AG04449 (cell line): ENCODE measurements at regions not wholly inside any gene's neighbourhood (a gene's known extent, or its start where the extent isn't known, plus 50 kb on each side); places are given as distances from the start of the nearest gene placed in this dataset.

Source experiments
- CTCF ChIA-PET: fragments of 350-600 bp; formaldehyde crosslinking; extraction: SDS; loops from one replicate; lab custom pipeline; 2021; ENCODE audit warnings: antibody characterized with exemption; lab: Yijun Ruan, JAX
- POLR2A ChIA-PET: fragments of 400-600, 350-600 bp; formaldehyde crosslinking; extraction: SDS; loops from one replicate; lab custom pipeline; 2020; ENCODE audit warnings: antibody characterized with exemption, inconsistent platforms; lab: Yijun Ruan, JAX
- DNase-seq: peaks from one replicate; pipeline ENCODE4 v3.0.0-alpha.2; 2010; ENCODE audit warnings: low read depth, low spot score
- H3K4me3 ChIP-seq: 2 replicates; pipeline ENCODE4 v1.5.1; 2011; ENCODE audit warnings: low read depth, mild to moderate bottlenecking, control low read depth, low read length
- CTCF ChIP-seq: IDR thresholded peaks from one replicate; pipeline ENCODE4 v1.5.1; 2011; ENCODE audit warnings: mild to moderate bottlenecking, moderate library complexity, low read length, control low read depth, inconsistent platforms; ENCODE audit not compliant: insufficient read depth; ENCODE audit errors: missing control alignments

DNA sequence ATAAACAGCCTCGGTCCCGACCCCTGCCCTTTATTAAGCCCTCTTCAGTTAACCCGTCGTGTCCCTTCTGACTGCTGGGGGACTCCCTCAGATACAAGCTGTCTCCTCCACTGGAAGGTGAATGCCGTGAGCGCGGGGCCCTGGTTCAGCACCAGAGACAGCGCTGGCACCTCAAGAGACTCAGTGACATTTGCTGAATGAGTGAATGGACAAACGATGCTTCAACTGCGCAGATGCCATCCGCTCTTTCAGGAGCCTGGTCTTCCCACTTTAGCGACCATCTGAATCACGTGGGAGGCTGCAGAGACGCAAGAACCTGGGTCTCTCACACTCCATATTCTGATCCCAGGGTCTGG is 92.6 kb upstream of the SFSWAP start:
- DNase-seq, result no peak
- ChIA-PET POLR2A (no interaction called here), CTCF (no interaction called here)
- TF ChIP-seq CTCF, result no peak
- H3K4me3 ChIP-seq, result no peak overlapping the region

GRCh38 chr12:131618701-131619100 is 92.2 kb upstream of the SFSWAP start:
- DNase-seq, result no peak
- no peak overlapping the region for H3K4me3 ChIP-seq
- POLR2A ChIA-PET, result no interaction called here
- CTCF ChIA-PET, result no interaction called here
- no peak for TF ChIP-seq CTCF

DNA sequence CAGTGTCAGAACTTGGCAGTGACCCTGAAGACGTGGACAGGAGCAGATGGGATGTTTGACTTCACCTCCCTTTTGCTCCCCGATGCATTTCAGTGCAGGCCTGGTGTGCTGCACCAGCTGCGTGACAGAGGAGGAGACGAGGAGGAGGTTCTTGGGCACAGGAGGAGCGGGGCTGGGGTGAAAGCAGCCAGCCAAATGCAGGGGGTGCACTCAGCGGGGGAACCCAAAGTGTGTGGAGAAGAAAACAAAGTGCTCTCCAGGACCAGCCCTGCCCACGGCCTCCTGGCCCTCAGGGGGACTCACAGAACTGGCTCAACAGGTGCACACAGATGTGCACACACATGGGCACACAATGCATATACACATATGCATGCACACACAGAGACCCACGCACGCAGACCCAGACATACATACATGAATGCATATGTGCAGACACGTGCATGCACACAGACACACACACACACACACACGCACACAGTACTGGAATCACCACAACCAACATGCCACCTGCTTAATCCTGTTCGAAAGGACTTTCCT is 91.7 kb upstream of the SFSWAP start:
- ChIA-PET POLR2A (no interaction called here), CTCF (no interaction called here)
- no peak for DNase-seq
- TF ChIP-seq CTCF, result no peak
- no peak overlapping the region for H3K4me3 ChIP-seq

GRCh38 chr12:131619736-131620506 is 91.0 kb upstream of the SFSWAP start:
- ChIA-PET POLR2A (no interaction called here), CTCF (no interaction called here)
- no peak for DNase-seq
- no peak overlapping the region for H3K4me3 ChIP-seq
- TF ChIP-seq CTCF, result no peak

- no peak for DNase-seq
- no peak for TF ChIP-seq CTCF
- CTCF ChIA-PET, result no interaction called here
- no peak overlapping the region for H3K4me3 ChIP-seq
- POLR2A ChIA-PET, result no interaction called here
Observed at GRCh38 chr12:131620520-131620919, 90.4 kb upstream of the SFSWAP start.

GRCh38 chr12:131620946-131621681 is 89.8 kb upstream of the SFSWAP start:
- no peak for DNase-seq
- no peak for TF ChIP-seq CTCF
- ChIA-PET POLR2A (no interaction called here), CTCF (no interaction called here)
- no peak overlapping the region for H3K4me3 ChIP-seq
